SJCRH30 (cell line): ENCODE measurements at regions not wholly inside any gene's neighbourhood (a gene's known extent, or its start where the extent isn't known, plus 50 kb on each side); places are given as distances from the start of the nearest gene placed in this dataset.
"Not testable (repeated sequence)": the region's sequence is repeated elsewhere in the genome, so short reads cannot be mapped to it uniquely, and the experiment has no call there.

Source experiments
- DNase-seq, 2 experiments: peaks; one replicate each; pipeline ENCODE4 v3.0.0-alpha.2; 2015 to 2020
- H3K27ac ChIP-seq: fragments of 250-450 bp; sonication (Bioruptor Pico); 2 replicates; pipeline ENCODE4 v1.5.1; 2020; ENCODE audit warnings: mild to moderate bottlenecking, moderate library complexity
- H3K27me3 ChIP-seq: fragments of 250-450 bp; sonication (Bioruptor Pico); 2 replicates; pipeline ENCODE4 v1.5.1; 2020; ENCODE audit warnings: mild to moderate bottlenecking, moderate library complexity
- H3K36me3 ChIP-seq: fragments of 250-450 bp; sonication (Bioruptor Pico); 2 replicates; pipeline ENCODE4 v1.5.1; 2020; ENCODE audit warnings: mild to moderate bottlenecking, moderate library complexity
- H3K4me1 ChIP-seq: fragments of 250-450 bp; sonication (Bioruptor Pico); 2 replicates; pipeline ENCODE4 v1.5.1; 2020; ENCODE audit warnings: mild to moderate bottlenecking, moderate library complexity
- H3K4me3 ChIP-seq: fragments of 250-450 bp; sonication (Bioruptor Pico); 2 replicates; pipeline ENCODE4 v1.5.1; 2020; ENCODE audit warnings: mild to moderate bottlenecking, moderate library complexity
- H3K9me3 ChIP-seq: fragments of 250-450 bp; sonication (Bioruptor Pico); replicated peaks from 2 replicates; pipeline ENCODE4 v1.5.1; 2020; ENCODE audit warnings: mild to moderate bottlenecking, moderate library complexity

- DNase-seq, H3K36me3 ChIP-seq, H3K27me3 ChIP-seq, H3K4me3 ChIP-seq, H3K27ac ChIP-seq, H3K4me1 ChIP-seq, H3K9me3 ChIP-seq: not testable (repeated sequence)
Measured at GRCh38 chr6:58237124-58237523, 919.7 kb downstream of the PRIM2 start.

- DNase-seq, H3K27me3 ChIP-seq, H3K4me1 ChIP-seq, H3K36me3 ChIP-seq, H3K9me3 ChIP-seq, H3K4me3 ChIP-seq, H3K27ac ChIP-seq: not testable (repeated sequence)
Measured at GRCh38 chr6:58238421-58238820, 921.0 kb downstream of the PRIM2 start.

- not testable (repeated sequence) for H3K36me3 ChIP-seq, H3K27me3 ChIP-seq, H3K4me3 ChIP-seq, H3K4me1 ChIP-seq, H3K9me3 ChIP-seq, H3K27ac ChIP-seq, DNase-seq
Measured at GRCh38 chr6:58257625-58258024, 940.2 kb downstream of the PRIM2 start.

- Histone ChIP-seq H3K9me3 (no peaks in the 10 kb centered on the region), H3K4me1 (no peaks in the 10 kb centered on the region), H3K36me3 (no peaks in the 10 kb centered on the region), H3K4me3 (no peak overlapping the region), H3K27me3 (no peaks in the 10 kb centered on the region), H3K27ac (no peak overlapping the region)
- DNase-seq: no peak
Measured at GRCh38 chr6:58290177-58290576, 972.7 kb downstream of the PRIM2 start.

GRCh38 chr6:58291319-58291718, 973.9 kb downstream of the PRIM2 start:
- H3K27me3 ChIP-seq, H3K4me3 ChIP-seq, H3K27ac ChIP-seq, H3K9me3 ChIP-seq, H3K4me1 ChIP-seq, H3K36me3 ChIP-seq, DNase-seq: not testable (repeated sequence)

- H3K4me3 ChIP-seq, H3K9me3 ChIP-seq, H3K36me3 ChIP-seq, H3K4me1 ChIP-seq, DNase-seq, H3K27ac ChIP-seq, H3K27me3 ChIP-seq: not testable (repeated sequence)
Measured at GRCh38 chr6:58307901-58308300, 990.5 kb downstream of the PRIM2 start.

- not testable (repeated sequence) for H3K36me3 ChIP-seq, H3K27me3 ChIP-seq, H3K4me3 ChIP-seq, H3K9me3 ChIP-seq, H3K4me1 ChIP-seq, DNase-seq, H3K27ac ChIP-seq
Measured at GRCh38 chr6:58332108-58332507, 1014.7 kb downstream of the PRIM2 start.

GRCh38 chr6:58342287-58342686, 1024.9 kb downstream of the PRIM2 start:
- not testable (repeated sequence) for DNase-seq, H3K4me3 ChIP-seq, H3K9me3 ChIP-seq, H3K27ac ChIP-seq, H3K36me3 ChIP-seq, H3K27me3 ChIP-seq, H3K4me1 ChIP-seq

GRCh38 chr6:58347534-58347933, 1030.1 kb downstream of the PRIM2 start:
- H3K27ac ChIP-seq, H3K36me3 ChIP-seq, H3K4me1 ChIP-seq, H3K4me3 ChIP-seq, DNase-seq, H3K27me3 ChIP-seq, H3K9me3 ChIP-seq: not testable (repeated sequence)

- not testable (repeated sequence) for H3K4me1 ChIP-seq, H3K27ac ChIP-seq, H3K36me3 ChIP-seq, H3K27me3 ChIP-seq, DNase-seq, H3K4me3 ChIP-seq, H3K9me3 ChIP-seq
Measured at GRCh38 chr6:58351619-58352018, 1034.2 kb downstream of the PRIM2 start.

- H3K36me3 ChIP-seq, H3K9me3 ChIP-seq, DNase-seq: not testable (repeated sequence)
Measured at GRCh38 chr6:58358452-58358851, 1041.0 kb downstream of the PRIM2 start.

GRCh38 chr6:58365856-58366255, 1048.4 kb downstream of the PRIM2 start:
- not testable (repeated sequence) for H3K9me3 ChIP-seq, DNase-seq, H3K27ac ChIP-seq, H3K36me3 ChIP-seq, H3K4me1 ChIP-seq, H3K4me3 ChIP-seq, H3K27me3 ChIP-seq

More at GRCh38 chr6:58358452-58358851, 1041.0 kb downstream of the PRIM2 start:
- H3K4me1 ChIP-seq, H3K27me3 ChIP-seq, H3K27ac ChIP-seq, H3K4me3 ChIP-seq: not testable (repeated sequence)

GRCh38 chr6:58406659-58407058, 1089.2 kb downstream of the PRIM2 start:
- H3K4me3 ChIP-seq, H3K4me1 ChIP-seq, H3K27ac ChIP-seq, DNase-seq, H3K9me3 ChIP-seq, H3K36me3 ChIP-seq, H3K27me3 ChIP-seq: not testable (repeated sequence)

GRCh38 chr6:58419321-58419720, 1101.9 kb downstream of the PRIM2 start:
- Histone ChIP-seq H3K4me3 (no peak overlapping the region), H3K9me3 (0 out of 2 replicates have a peak, but pooled peaks cover 2% of the 10 kb centered on the region), H3K27me3 (no peaks in the 10 kb centered on the region), H3K4me1 (no peaks in the 10 kb centered on the region), H3K36me3 (no peaks in the 10 kb centered on the region), H3K27ac (no peak overlapping the region)
- no peak for DNase-seq
